GM21786 (cell line): ENCODE measurements at regions not wholly inside any gene's neighbourhood (a gene's known extent, or its start where the extent isn't known, plus 50 kb on each side); places are given as distances from the start of the nearest gene placed in this dataset.

Experiments
- ATAC-seq: cut with Tn5 transposase; IDR thresholded peaks from one replicate; pipeline ENCODE4 v1.9.1; 2021; ENCODE audit not compliant: unreplicated experiment

DNA sequence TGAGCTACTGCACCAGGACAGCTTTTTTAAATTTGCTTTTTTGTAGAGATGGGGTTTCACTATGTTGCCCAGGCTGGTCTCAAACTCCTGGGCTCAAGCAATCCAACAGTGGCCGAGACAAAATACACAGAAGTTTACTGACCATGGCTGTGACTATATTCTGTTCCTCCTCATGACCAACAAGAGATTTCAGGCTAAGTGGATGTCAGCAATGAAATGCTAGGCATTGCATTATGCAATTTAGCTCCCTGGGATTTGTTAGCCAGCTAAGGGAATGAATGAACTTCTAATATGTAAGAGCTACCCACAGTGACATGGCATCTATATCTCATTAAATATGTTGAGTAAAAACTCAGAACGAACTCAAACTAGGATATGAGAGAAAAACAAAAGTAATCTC, 81.9 kb upstream of the MBOAT2 start:
- ATAC-seq = no peak

DNA sequence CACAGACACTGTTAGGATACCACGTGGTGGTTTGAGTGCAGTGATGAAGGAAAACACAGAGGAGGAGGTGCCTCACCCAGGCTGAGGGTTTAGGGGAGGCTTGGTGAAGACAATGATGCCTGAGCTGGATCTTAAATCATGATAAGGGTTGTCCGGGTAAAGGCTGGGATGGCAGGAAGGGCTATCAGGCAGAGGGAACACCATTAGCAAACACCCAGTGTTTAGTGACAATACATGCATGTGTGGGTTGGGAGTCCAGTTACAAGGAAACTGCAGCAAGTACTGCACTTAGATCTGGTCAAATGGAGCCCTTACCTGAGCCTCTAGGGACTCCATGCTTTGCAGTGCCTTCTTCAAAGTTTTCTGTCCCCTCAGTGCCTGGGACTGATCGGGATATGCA, 79.8 kb upstream of the MBOAT2 start:
- no peak for ATAC-seq

DNA sequence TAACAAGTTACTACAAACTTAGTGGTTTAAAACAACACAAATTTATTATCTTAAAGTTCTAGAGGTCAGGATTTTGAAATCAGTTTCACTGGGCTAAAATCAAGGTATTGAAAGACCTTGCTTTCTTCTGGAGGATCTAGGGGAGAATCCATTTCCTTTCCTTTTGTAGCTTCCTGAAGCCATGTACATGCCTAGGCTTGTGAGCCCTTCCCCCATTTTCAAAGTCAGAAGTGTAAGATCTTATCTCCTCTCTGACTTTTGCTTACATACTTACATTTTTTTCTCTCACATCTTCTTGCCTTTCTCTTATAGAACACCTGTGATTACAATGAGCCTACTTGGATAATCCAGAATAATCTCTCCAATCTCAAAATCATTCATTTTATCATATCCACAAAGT, 78.7 kb upstream of the MBOAT2 start:
- no peak for ATAC-seq

DNA sequence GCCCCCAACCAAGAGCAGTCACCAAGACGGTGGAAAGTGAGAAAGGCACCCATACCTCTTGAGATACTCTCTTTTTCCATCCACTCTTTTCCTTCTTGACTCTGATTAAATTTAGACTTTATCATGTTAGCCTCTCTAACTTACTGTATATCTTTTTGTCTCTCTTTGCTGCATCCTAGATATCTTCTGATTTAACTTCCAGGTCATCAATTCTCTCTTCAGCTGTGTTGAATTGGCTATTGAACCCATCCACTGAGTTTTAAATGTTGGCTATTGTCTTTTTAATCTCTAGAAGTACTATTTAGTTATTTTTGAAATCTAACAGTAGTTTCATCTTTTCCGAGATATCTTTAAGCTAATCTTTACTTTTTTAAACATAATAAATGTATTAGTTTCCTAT, 78.3 kb upstream of the MBOAT2 start:
- no peak for ATAC-seq

DNA sequence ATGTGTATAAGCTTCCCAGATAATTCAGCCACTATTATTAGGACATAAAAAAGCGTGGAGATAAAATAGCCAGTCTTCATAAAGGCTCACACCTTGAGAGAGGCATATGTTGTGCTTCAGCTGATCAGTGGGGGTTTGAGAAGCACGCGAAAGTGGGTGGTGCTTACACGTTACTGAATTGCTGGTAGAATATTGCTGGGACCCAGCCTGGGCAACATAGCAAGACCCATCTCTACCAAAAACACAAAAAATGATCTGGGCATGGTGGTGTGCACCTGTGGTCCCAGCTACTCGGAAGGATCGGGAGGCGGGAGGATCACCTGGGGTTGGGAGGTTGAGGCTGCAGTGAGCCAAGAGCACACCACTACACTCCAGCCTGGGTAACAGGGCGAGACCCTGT, 74.9 kb upstream of the MBOAT2 start:
- no peak for ATAC-seq

DNA sequence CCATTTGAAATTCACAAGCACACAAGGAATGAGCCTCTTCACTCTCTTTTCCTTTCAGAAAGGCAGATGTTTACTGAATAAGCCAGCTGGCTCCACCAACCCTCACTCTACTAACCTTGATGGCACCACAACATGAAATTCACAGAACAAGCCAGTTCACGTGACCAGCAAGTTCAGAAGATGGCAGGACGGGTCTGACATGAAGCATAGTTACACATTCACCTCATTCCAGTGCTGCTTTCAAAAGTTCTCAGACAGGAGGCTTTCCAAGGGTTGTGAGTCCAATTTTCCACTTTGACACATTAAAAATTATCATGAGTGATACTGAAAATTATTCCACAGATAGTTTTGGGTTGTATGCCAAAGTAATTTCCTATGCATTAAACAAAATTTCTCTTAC, 74.2 kb upstream of the MBOAT2 start:
- ATAC-seq = no peak

DNA sequence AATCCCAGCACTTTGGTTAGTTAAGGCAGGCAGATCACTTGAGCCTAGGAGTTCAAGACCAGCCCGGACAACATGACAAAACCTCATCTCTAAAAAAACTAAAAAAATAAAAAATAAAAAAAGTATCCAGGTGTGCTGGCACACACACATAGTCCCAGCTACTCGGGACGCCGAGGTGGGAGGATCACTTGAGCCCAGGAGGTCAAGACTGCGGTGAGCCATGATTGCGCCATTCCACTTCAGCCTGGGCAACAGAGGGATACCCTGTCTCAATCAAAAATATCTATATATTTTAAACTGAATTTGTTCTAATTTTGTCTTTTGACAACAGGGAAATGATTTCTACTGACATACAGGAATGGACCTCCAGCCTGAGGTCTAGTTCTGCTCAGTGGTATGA, 73.3 kb upstream of the MBOAT2 start:
- ATAC-seq = no peak

DNA sequence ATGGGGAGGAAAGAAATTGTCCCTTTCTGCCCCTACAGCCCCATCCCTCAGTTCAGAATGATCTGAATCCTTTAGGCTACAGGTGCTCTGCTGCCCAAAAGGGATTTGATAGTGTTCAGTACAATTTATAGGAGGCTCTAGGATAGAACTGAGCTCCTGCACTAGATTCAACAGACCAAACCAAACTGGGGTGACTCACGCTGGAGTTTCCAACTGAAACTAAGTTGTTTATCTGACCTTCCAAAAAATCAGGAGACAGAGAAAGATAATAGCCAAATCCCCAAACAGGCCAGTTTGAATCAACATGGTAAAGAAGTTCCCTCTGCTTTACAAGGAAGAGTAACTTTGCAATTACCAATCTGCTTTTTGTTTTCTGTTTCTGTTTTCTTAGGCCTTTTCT, 72.7 kb upstream of the MBOAT2 start:
- ATAC-seq = no peak

DNA sequence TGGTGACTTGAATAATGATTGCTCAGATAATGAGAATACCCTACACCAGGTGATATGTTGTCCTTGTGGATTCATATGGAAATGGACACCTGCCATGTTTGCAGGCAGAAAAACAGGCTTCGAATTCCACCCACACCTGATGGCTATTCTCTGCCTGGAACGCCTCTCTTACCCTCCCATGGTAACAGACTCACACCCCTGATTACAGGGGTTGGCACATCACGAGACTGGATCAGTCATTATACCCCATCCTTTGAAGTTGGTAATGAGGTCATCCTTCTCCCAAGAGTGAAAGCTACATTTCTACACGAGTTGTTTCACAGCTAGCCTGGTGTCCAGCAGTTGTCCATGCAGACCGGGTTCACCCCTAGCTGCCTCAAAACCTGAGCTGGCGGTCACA, 71.4 kb upstream of the MBOAT2 start:
- no peak for ATAC-seq

DNA sequence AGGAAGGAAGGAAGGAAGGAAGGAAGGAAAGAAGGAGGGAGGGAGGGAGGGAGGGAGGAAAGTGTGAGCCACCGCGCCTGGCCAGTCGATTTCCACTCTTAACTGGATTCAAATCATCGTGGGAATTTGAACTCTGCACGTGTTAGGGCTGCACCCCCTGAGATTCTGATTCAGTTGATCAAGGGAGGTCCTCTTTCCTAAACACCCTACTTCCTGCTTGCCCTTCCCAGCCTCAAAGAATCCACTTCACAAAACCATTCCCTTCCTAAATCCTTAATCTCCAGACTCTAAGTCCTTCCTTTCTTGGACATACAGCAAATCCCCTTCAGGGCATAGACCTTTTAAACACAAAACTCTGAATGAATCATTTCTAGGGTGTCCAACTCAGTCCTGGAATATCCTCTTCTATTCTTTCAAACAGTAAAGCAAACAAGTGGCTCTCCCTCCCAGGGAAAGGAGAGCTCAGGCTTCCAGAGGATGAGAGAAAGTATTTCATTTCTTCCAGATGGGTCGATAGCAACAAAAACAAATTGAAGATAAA, 68.2 kb upstream of the MBOAT2 start:
- ATAC-seq = no peak

DNA sequence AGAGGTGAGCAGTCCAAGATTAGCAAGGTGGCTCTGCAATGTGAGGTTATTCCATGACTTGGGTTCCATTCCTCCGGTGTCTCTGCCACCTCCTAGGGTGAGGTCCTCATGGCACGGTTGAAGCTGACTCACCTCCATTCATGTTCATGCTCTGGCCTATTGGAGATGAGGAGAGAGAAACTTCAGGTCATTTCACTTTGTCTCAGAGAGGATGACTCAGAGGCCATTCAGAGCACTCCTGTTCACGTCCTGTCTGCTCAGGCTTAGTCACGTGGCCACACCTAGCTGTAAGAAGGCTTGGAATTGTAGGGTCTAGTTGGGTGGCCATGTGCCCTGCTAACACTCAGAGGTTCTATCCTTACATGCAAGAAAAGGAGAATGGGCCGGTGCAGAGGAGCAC, 67.5 kb upstream of the MBOAT2 start:
- ATAC-seq = no peak

DNA sequence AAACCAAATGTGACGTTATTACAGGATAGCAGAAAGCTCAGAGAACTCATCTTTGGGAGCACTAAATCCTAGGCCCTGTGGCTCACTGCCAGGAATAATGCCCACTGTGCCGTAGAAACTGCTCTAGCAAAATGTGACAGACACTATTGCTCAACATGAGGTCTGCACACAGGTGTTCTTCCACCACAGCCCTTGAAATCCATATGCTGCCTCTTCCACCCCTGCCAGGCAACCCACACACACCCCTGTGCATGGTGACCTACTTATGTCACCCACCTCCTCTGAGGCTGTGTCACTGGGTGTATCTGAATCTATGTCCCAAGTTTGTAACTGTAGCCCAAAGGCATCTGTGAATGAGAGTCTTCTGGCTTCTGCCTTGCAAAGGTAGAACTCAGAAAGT, 66.1 kb upstream of the MBOAT2 start:
- ATAC-seq = no peak

DNA sequence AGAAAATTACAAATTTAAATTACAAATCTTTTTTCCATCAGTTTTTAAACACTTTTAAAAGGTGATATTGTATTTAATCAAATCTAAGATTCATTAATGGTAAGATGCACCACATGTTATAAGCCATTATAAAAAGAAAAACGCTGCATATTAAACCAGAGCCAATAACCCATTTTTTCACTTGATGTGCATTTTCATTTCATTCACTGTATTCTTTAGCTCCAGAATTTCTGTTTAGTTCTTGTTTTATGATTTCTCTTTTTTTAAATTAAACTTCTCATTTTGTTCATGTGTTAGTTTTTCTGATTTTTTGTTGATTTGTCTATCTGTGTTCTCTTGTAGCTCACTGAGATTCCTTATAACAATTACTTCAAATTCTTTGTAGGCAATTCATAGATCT, 62.4 kb upstream of the MBOAT2 start:
- no peak for ATAC-seq

DNA sequence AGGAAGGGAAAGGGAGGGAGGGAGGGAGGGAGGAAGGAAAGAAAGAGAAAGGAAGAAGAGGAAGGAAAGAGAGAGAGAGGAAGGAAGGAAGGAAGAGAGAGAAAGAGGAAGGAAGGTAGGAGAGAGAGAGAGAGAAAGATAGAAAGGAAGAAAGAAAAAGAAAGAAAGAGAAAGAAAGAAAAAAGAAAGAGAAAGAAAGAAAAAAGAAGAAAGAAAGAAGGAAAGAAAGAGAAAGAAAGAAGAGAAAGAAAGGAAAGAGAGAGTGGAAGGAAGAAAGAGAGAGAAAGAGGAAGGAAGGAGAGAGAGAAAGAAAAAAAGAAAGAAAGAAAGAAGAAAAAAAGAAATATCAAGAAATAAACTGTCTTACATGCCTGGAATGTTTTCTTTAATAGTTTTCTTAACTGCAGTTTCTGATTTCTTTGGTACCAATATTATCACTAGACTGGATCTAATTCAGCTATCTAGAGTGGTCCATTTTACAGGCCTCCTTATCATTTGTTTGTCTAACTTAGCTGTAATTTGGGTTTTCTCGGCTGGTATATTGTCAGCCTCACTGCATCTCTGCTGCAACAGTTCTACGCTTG, 59.6 kb upstream of the MBOAT2 start:
- ATAC-seq = no peak

DNA sequence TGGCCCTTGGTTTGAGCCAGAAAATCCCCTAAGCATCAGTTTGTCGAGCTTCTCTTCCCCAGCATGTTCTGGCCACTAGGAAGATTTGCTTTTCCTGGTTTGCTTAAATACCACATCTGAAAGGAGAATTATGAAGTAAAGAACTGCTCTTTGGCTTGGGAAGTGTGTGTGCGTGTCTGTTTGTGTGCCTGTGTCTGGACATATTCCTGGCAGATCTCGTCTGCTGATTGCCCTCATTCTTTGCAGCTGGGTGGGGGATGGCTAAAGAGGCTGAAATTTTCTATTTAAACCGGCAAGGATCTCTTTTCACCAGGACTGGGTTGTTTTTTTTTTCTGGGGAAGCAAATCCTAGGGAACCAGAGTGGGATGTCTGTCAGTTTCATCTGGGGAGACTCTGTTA, 57.3 kb upstream of the MBOAT2 start:
- ATAC-seq = no peak

DNA sequence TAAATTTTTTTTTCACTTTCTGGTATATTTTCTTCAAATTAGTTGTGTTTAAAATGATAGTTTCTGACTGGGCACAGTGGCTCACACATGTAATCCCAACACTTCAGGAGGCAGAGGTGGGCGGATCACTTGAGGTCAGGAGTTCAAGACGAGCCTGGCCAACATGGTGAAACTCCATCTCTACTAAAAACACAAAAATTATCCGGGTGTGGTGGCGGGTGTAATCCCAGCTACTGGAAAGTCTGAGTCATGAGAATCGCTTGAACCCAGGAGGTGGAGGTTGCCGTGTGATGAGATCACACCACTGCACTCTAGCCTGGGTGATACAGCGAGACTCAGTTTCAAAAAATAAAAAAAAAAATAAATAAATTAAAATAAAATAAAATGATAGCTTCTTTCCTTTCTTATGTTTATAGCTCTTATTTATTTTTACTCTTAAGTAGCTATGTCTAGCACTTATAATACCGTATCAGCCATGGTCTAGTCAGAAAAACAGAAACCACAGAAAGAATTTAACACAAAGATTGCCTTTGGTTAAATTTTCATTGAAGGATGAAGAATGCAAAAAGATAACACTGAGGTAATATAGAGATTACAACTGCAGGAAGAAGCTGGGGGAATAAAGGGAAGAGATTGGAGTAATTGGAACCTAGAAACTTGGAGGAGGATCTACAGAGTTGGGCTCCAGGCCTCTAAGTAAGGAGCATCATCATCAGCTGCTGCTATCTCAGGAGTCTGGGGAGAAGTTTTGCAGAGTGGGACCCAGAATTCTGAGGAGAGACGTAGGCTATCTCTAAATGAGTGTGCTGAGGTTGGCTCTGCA, 54.7 kb upstream of the MBOAT2 start:
- no peak for ATAC-seq

DNA sequence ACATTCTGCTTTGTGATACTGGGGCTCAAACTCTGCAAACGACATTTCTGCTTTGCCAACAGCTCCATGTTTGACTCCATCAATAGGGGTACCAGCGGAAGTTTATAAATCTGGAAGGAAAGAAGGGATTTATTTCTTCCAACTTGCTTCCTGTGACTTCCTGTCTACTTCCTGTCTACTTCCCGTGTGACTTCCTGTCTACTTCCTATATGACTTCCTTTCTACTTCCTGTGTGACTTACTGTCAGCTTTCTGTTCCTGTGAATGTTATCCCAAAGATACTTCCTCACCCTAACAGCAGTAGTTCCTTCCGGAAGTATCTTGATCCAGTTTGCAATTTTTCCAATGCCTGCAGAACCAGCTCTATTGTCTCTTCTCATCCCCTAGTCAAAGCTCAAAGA, 52.0 kb upstream of the MBOAT2 start:
- no peak for ATAC-seq

DNA sequence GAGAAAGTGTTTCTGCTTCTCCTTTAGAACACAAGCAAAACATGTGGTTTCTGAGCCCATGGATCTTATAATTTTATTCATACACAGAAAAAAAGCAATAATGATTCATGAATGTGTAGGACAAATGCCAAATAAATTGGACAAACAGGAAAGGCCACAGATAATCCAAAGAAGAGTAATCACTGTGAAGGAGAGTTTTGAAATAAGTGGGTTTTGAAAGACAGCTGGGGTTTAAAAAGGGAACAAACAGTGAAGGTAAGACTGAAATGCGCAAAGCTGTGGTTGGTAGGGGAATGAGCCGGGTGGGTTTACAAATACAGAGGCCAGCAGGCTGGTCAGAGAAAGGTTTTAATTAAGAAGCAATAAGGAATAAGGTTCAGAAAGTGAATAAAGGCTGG, 50.0 kb upstream of the MBOAT2 start:
- no peak for ATAC-seq
